ENCODE measurements at regions not wholly inside any gene's neighbourhood (a gene's known extent, or its start where the extent isn't known, plus 50 kb on each side); places are given as distances from the start of the nearest gene placed in this dataset.

DNA sequence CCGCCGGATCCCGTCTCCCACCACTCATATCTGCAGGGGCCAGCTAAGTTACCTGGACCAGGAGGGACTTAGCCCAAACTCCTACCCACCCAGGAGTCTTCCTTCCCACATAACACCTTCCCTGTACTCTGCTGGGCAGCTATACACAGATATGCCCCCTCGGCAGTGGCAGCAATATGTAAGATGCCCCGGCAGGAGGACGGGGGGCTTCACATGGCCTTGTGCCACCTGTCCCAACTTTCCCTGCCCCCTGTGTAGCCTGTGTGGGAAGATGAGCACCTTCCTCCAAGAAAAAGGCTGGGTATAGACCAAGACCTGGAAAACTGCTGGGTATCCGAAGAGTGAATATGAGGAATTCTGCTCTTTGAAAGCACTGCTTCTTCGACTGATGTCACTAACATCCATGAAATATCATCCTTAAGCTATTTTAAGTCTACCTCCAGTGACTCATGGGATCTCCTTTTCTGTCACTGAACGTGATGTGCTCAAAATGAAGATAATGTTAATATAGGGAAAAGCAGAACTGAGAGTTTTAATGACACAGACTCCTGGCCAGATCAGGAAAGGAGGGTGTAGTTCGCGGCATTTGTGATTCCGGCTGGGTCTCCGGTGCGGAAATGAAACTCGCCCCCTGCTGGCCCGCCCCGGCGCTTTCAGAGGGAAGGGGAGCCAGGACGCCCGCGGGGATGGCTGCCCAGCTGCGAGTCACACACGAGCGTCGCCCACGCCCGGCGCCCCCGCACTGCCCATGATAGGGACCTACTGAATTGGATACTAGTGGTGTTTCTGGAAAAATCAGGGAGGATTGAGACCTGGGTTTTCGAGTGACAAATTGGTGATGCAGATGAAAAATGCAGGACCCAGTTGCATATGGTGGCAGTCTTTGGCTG is 256.9 kb upstream of the NFE2L3 start:
- TF ChIP-seq, protein P1, sequence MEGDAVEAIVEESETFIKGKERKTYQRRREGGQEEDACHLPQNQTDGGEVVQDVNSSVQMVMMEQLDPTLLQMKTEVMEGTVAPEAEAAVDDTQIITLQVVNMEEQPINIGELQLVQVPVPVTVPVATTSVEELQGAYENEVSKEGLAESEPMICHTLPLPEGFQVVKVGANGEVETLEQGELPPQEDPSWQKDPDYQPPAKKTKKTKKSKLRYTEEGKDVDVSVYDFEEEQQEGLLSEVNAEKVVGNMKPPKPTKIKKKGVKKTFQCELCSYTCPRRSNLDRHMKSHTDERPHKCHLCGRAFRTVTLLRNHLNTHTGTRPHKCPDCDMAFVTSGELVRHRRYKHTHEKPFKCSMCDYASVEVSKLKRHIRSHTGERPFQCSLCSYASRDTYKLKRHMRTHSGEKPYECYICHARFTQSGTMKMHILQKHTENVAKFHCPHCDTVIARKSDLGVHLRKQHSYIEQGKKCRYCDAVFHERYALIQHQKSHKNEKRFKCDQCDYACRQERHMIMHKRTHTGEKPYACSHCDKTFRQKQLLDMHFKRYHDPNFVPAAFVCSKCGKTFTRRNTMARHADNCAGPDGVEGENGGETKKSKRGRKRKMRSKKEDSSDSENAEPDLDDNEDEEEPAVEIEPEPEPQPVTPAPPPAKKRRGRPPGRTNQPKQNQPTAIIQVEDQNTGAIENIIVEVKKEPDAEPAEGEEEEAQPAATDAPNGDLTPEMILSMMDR (IDR thresholded peaks at IDR 0.05; ENCODE audit: borderline replicate concordance, control extremely low read depth, extremely low read depth, insufficient read depth, missing control alignments), result peak; percentile 66
- DNase-seq (ENCODE audit: low spot score), result peak; percentile 78
- in situ Hi-C loops (cut with MboI; ENCODE audit: low sequenced_read_pairs, unreplicated experiment), result loop anchor here (5.0 to 25.0 kb wide), 4 partner anchors 180 to 767 kb away; no protein-coding TSS in a partner anchor

DNA sequence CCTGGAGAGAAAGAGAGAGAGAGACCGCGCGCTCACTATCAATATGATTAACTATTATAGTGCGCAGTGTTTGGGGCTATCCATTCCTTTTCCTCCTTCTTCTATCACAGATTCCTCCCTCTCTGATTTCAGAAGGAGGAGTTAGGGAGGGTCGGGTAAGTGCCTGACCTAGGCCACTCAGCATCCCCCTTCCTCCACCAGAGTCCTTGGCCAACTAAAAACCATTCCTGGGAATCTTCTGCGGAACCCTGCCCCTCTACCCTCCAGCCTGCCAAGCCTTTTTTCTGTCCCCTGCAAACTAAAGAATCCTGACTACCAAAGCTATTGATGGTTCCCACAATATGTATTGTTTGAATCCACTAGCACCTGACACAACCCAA is 256.2 kb upstream of the NFE2L3 start:
- DNase-seq (ENCODE audit: low spot score), result no peak
- TF ChIP-seq, protein P1 (IDR thresholded peaks at IDR 0.05; ENCODE audit: borderline replicate concordance, control extremely low read depth, extremely low read depth, insufficient read depth, missing control alignments), result no peak
- in situ Hi-C loops (cut with MboI; ENCODE audit: low sequenced_read_pairs, unreplicated experiment), result loop anchor here (10.0 to 25.0 kb wide), 3 partner anchors 179 to 767 kb away; no protein-coding TSS in a partner anchor

DNA sequence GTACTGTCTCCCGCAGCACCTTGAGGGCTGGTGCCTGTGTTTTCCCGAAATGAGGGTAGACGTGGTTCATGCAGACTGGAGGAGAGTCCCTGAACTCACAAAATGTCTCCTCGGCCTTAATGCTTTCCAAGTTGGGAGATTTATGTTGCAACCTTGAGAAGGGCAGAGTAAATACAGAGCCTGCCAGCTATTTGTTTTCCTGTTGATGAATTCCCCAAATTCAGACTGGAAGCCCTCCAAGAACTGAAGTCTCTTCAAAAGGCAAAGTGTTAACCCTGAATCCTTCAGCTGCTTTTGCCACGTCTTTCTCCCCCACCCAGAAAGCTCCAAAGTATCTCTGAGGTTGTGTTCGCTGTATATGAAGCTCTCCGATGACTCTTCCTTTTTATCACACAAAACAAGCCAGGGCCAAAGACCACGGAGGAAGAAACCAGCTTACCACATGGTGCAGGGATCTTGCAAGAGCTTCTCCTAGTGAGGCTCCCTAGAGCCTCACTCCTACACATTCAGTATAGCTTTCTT is 254.7 kb upstream of the NFE2L3 start:
- in situ Hi-C loops (cut with MboI; ENCODE audit: low sequenced_read_pairs, unreplicated experiment), result loop anchor here (10.0 to 25.0 kb wide), 3 partner anchors 177 to 765 kb away; no protein-coding TSS in a partner anchor
- TF ChIP-seq, protein P1 (IDR thresholded peaks at IDR 0.05; ENCODE audit: borderline replicate concordance, control extremely low read depth, extremely low read depth, insufficient read depth, missing control alignments), result no peak
- DNase-seq (ENCODE audit: low spot score), result no peak

DNA sequence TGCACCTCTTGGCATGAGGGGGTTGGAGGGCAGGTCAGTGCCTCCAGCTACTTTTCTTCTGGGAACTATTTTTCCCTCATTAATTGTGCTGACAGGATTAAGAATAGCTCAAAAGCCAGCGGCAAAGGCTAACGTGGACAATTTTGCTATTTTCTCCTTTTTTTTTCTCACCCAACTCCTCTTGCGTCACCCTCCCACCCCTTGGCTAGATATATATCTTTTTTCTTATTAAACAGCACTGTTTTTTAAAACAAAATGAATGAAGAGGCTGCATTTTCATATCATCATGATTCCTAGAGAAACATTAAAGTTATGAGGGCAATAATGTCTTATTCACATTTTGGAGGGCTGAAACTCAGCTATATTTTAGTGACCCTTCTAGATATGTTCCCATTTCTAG is 251.8 kb upstream of the NFE2L3 start:
- no peak for DNase-seq (ENCODE audit: low spot score)
- in situ Hi-C loops (cut with MboI; ENCODE audit: low sequenced_read_pairs, unreplicated experiment), result no loop called here
- TF ChIP-seq, protein P1 (IDR thresholded peaks at IDR 0.05; ENCODE audit: borderline replicate concordance, control extremely low read depth, extremely low read depth, insufficient read depth, missing control alignments), result no peak

DNA sequence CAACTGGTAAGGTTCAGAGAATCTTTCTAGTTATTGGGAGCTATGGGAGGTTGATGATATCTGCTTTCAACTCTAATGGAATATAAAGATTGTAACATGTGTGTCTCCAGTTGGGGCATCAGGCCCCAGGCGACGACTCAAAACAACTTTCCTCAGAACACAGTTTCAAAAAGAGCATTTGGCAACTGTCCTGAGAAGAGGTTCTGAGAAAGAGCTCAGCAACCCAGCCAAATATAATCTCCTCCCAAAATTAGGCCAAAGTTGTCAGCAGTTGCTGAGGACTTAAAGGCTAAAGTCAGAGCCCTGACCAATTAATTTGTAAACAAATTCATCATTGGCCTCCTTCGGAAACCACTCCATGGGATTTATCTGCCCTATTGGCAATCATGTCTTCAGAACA is 251.1 kb upstream of the NFE2L3 start:
- DNase-seq (ENCODE audit: low spot score), result no peak
- TF ChIP-seq, protein P1 (IDR thresholded peaks at IDR 0.05; ENCODE audit: borderline replicate concordance, control extremely low read depth, extremely low read depth, insufficient read depth, missing control alignments), result no peak
- in situ Hi-C loops (cut with MboI; ENCODE audit: low sequenced_read_pairs, unreplicated experiment), result no loop called here

DNA sequence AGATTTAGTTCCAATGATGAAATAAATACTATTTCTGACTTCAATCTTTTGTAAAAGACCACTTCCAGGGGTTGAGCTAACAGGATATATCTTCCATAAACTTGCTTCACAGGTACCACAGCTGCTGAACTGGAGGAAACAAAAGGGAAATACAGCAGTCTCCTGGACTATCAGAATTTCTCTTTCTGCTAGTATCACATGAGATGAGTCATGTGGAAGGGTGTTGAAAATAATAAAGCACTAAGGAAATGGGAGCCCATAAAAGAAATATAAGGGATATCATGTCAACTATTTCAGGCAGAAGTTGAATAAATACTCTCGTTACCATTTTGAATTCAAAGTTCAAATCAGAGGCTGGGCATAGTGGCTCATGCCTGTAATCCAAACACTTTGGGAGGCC is 250.3 kb upstream of the NFE2L3 start:
- in situ Hi-C loops (cut with MboI; ENCODE audit: low sequenced_read_pairs, unreplicated experiment), result no loop called here
- TF ChIP-seq, protein P1 (IDR thresholded peaks at IDR 0.05; ENCODE audit: borderline replicate concordance, control extremely low read depth, extremely low read depth, insufficient read depth, missing control alignments), result no peak
- DNase-seq (ENCODE audit: low spot score), result no peak
